ENCODE measurements at regions not wholly inside any gene's neighbourhood (a gene's known extent, or its start where the extent isn't known, plus 50 kb on each side); places are given as distances from the start of the nearest gene placed in this dataset.

- TF ChIP-seq CTCF (IDR thresholded peaks at IDR 0.05 in 2 of 3, conservative IDR thresholded peaks at IDR 0.05 in 1 of 3; ENCODE audit: borderline replicate concordance in 1 of 3, insufficient read depth in 1 of 3, low read depth in 2 of 3, low read length in 2 of 3) (no peak), ELF1 (IDR thresholded peaks at IDR 0.05; ENCODE audit: borderline replicate concordance, low read depth) (no peak), EZH2phosphoT487 (IDR thresholded peaks at IDR 0.05; ENCODE audit: borderline replicate concordance) (no peak), POLR2A (IDR thresholded peaks at IDR 0.05; ENCODE audit: borderline replicate concordance, extremely low read depth, insufficient read depth, insufficient read length) (no peak), MAX (IDR thresholded peaks at IDR 0.05) (no peak), FOSL1 (IDR thresholded peaks at IDR 0.05; ENCODE audit: low read depth) (no peak)
- TF ChIP-seq, protein P1, sequence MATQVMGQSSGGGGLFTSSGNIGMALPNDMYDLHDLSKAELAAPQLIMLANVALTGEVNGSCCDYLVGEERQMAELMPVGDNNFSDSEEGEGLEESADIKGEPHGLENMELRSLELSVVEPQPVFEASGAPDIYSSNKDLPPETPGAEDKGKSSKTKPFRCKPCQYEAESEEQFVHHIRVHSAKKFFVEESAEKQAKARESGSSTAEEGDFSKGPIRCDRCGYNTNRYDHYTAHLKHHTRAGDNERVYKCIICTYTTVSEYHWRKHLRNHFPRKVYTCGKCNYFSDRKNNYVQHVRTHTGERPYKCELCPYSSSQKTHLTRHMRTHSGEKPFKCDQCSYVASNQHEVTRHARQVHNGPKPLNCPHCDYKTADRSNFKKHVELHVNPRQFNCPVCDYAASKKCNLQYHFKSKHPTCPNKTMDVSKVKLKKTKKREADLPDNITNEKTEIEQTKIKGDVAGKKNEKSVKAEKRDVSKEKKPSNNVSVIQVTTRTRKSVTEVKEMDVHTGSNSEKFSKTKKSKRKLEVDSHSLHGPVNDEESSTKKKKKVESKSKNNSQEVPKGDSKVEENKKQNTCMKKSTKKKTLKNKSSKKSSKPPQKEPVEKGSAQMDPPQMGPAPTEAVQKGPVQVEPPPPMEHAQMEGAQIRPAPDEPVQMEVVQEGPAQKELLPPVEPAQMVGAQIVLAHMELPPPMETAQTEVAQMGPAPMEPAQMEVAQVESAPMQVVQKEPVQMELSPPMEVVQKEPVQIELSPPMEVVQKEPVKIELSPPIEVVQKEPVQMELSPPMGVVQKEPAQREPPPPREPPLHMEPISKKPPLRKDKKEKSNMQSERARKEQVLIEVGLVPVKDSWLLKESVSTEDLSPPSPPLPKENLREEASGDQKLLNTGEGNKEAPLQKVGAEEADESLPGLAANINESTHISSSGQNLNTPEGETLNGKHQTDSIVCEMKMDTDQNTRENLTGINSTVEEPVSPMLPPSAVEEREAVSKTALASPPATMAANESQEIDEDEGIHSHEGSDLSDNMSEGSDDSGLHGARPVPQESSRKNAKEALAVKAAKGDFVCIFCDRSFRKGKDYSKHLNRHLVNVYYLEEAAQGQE (IDR thresholded peaks at IDR 0.05; ENCODE audit: low read depth): no peak
Observed at GRCh38 chr2:6224267-6224666, 532.1 kb downstream of the SOX11 start.

All from HCT116 (cell line).